DOHH2 (cell line): ENCODE measurements at regions not wholly inside any gene's neighbourhood (a gene's known extent, or its start where the extent isn't known, plus 50 kb on each side); places are given as distances from the start of the nearest gene placed in this dataset.

Experiments
- H3F3A ChIP-seq: fragments of 200-600 bp; sonication (generic), shearing (Covaris generic); 2 replicates; pipeline ENCODE4 v1.6.0; 2016; ENCODE audit warnings: antibody characterized with exemption, mild to moderate bottlenecking; ENCODE audit not compliant: control insufficient read depth, insufficient read depth
- H3K27ac ChIP-seq: fragments of 200-600 bp; sonication (generic); 2 replicates; pipeline ENCODE4 v1.5.1; 2014; ENCODE audit warnings: low read depth, mild to moderate bottlenecking, low read length, moderate library complexity
- H3K27me3 ChIP-seq: fragments of 200-600 bp; sonication (generic); 2 replicates; pipeline ENCODE4 v1.6.1; 2014; ENCODE audit warnings: mild to moderate bottlenecking, low read length, mixed read lengths; ENCODE audit not compliant: control insufficient read depth
- H3K36me3 ChIP-seq: fragments of 200-600 bp; sonication (generic); 2 replicates; pipeline ENCODE4 v1.6.1; 2014; ENCODE audit warnings: mild to moderate bottlenecking, low read length, moderate library complexity, mixed read lengths; ENCODE audit not compliant: control insufficient read depth
- H3K4me1 ChIP-seq: fragments of 200-600 bp; sonication (generic); 2 replicates; pipeline ENCODE4 v1.6.1; 2014; ENCODE audit warnings: mild to moderate bottlenecking, low read length, mixed read lengths; ENCODE audit not compliant: control insufficient read depth
- H3K4me2 ChIP-seq: fragments of 200-600 bp; sonication (generic); 2 replicates; pipeline ENCODE4 v1.6.0; 2014; ENCODE audit warnings: mild to moderate bottlenecking, low read length, moderate library complexity
- H3K4me3 ChIP-seq: fragments of 200-600 bp; sonication (generic); 2 replicates; pipeline ENCODE4 v1.5.1; 2014; ENCODE audit warnings: mild to moderate bottlenecking, low read length, mixed read lengths
- H3K79me2 ChIP-seq: fragments of 200-600 bp; sonication (generic); 2 replicates; pipeline ENCODE4 v1.6.1; 2014; ENCODE audit warnings: mild to moderate bottlenecking, low read length, mixed read lengths; ENCODE audit not compliant: control insufficient read depth
- H3K9me2 ChIP-seq: fragments of 200-600 bp; sonication (generic); replicated peaks from 2 replicates; pipeline ENCODE4 v1.6.1; 2014; ENCODE audit warnings: mild to moderate bottlenecking, low read length, mixed read lengths; ENCODE audit not compliant: control insufficient read depth
- H3K9me3 ChIP-seq: fragments of 200-600 bp; sonication (generic); 2 replicates; pipeline ENCODE4 v1.6.1; 2014; ENCODE audit warnings: antibody characterized with exemption, low read length, mixed read lengths; ENCODE audit not compliant: control insufficient read depth, insufficient read depth
- H4K20me1 ChIP-seq: fragments of 200-600 bp; sonication (generic); 2 replicates; pipeline ENCODE4 v1.6.0; 2014; ENCODE audit warnings: low read depth, mild to moderate bottlenecking, antibody characterized with exemption, low read length, moderate library complexity; ENCODE audit not compliant: control insufficient read depth, insufficient read depth
- EZH2phosphoT487 ChIP-seq: fragments of 200-600 bp; sonication (generic); IDR thresholded peaks from 2 replicates; pipeline ENCODE4 v1.6.1; 2017; ENCODE audit warnings: borderline replicate concordance, mild to moderate bottlenecking, antibody characterized with exemption, low read length, moderate library complexity, mixed read lengths
- TF ChIP-seq, protein P1 (sequence below): fragments of 200-600 bp; sonication (generic); IDR thresholded peaks from one replicate; pipeline ENCODE4 v1.5.1; 2014; ENCODE audit warnings: antibody characterized with exemption, mild to moderate bottlenecking, low read depth, low read length; ENCODE audit not compliant: poor library complexity, severe bottlenecking

DNA sequence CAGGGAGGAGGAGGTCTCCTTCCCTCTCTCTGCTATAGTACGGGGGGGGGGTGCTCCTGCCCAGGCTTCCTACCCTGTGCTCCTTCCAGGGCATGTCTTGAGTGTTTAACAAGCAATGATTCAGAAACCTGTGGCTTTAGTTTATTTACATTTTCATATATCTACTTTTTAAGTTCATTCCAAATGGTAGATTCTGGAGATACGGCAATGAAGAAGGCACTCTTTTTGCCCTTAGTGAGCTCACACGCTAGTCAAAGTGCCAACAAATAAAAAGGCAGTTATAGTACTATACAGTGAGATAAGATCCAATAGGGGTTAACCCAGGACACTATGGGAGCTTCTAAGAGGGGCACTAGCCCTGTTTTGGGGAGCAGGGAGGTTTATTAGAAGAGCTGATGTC, 169.3 kb upstream of the CACNA1E start:
- Histone ChIP-seq H3K4me1 (no peaks in the 10 kb centered on the region), H3K4me2 (no peak overlapping the region), H3K9me3 (no peaks in the 10 kb centered on the region), H3K36me3 (no peaks in the 10 kb centered on the region), H3F3A (no peaks in the 10 kb centered on the region), H3K9me2 (no peaks in the 10 kb centered on the region), H3K4me3 (no peak overlapping the region), H3K79me2 (no peaks in the 10 kb centered on the region), H3K27ac (no peak overlapping the region), H3K27me3 (peaks cover 3% of the 10 kb centered on the region; the same call in 1 of the 2 replicates), H4K20me1 (no peaks in the 10 kb centered on the region)
- no peak for TF ChIP-seq EZH2phosphoT487
- TF ChIP-seq, protein P1, sequence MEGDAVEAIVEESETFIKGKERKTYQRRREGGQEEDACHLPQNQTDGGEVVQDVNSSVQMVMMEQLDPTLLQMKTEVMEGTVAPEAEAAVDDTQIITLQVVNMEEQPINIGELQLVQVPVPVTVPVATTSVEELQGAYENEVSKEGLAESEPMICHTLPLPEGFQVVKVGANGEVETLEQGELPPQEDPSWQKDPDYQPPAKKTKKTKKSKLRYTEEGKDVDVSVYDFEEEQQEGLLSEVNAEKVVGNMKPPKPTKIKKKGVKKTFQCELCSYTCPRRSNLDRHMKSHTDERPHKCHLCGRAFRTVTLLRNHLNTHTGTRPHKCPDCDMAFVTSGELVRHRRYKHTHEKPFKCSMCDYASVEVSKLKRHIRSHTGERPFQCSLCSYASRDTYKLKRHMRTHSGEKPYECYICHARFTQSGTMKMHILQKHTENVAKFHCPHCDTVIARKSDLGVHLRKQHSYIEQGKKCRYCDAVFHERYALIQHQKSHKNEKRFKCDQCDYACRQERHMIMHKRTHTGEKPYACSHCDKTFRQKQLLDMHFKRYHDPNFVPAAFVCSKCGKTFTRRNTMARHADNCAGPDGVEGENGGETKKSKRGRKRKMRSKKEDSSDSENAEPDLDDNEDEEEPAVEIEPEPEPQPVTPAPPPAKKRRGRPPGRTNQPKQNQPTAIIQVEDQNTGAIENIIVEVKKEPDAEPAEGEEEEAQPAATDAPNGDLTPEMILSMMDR: no peak

GRCh38 chr1:181314959-181315358, 168.4 kb upstream of the CACNA1E start:
- TF ChIP-seq EZH2phosphoT487: no peak
- TF ChIP-seq, protein P1: no peak
- Histone ChIP-seq H3K27me3 (peaks cover 3% of the 10 kb centered on the region; the same call in 1 of the 2 replicates), H3K27ac (no peak overlapping the region), H3K9me2 (no peaks in the 10 kb centered on the region), H3K9me3 (no peaks in the 10 kb centered on the region), H3K79me2 (no peaks in the 10 kb centered on the region), H3K4me2 (no peak overlapping the region), H3K4me3 (no peak overlapping the region), H3K36me3 (no peaks in the 10 kb centered on the region), H3K4me1 (no peaks in the 10 kb centered on the region), H4K20me1 (no peaks in the 10 kb centered on the region), H3F3A (no peaks in the 10 kb centered on the region)

DNA sequence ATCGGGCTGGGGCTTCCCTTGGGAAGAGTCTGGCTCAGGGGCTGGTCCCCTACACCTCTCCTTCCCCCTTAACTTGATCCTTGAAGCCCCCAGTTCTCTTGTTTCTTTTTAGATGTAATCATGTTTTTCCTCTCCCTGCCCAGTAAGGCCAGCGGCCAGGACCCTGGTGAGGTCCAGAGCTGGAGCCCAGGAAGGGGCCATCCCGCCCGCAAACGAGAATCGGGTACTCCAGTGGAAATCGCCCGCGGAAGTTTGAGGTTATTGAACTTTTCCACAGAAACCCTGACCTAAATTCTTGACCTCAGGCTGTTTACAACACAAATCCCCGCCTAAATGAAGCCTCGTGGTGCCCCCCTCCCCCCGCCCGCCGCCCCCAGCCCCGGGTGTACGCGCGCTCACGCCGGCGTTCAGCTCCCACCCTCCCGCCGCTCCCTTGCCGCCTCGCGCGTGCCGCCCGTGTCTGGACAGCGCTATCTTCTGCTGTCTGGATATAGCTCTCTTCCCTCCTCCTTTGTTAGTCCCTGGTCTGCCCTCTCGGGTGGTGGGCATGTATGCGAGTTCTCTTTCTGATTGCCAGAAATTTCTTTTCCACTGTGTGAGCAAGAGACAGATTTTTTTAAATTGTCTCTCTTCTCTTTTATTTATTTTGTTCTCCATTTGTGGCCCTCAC, 165.9 kb upstream of the CACNA1E start:
- no peak overlapping the region for H3K4me2 ChIP-seq
- no peaks in the 10 kb centered on the region for H3F3A ChIP-seq
- no peaks in the 10 kb centered on the region for H3K9me3 ChIP-seq
- no peaks in the 10 kb centered on the region for H3K36me3 ChIP-seq
- H3K27ac ChIP-seq: no peak overlapping the region
- no peak overlapping the region for H3K4me3 ChIP-seq
- no peak for TF ChIP-seq EZH2phosphoT487
- TF ChIP-seq, protein P1: no peak
- H3K27me3 ChIP-seq: peaks cover 3% of the 10 kb centered on the region; the same call in 1 of the 2 replicates
- no peaks in the 10 kb centered on the region for H3K4me1 ChIP-seq
- no peaks in the 10 kb centered on the region for H3K9me2 ChIP-seq
- no peaks in the 10 kb centered on the region for H4K20me1 ChIP-seq
- H3K79me2 ChIP-seq: no peaks in the 10 kb centered on the region
